ENCODE measurements at regions not wholly inside any gene's neighbourhood (a gene's known extent, or its start where the extent isn't known, plus 50 kb on each side); places are given as distances from the start of the nearest gene placed in this dataset.

DNA sequence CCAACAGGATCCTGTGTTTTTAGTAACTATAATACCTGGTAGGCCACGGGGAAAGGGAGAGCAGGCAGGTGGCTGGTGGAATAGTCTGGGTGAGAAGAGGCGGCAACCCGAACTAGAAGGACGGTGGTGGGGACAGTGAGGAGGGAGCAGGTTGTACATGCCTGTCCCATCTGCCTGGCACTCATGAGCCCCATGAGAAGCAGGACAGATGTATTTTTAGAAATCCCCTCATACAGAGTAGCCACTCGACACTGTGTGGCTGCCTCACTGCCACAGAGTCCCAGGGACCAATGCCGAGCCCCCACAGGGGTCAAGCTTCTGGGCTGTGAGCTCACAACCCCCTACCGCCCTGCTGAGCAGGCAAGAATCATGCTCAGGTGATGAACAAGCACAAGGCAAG is 136.6 kb downstream of the SEC61B start:
- Histone ChIP-seq H3K9me3 (replicated peaks; ENCODE audit: control insufficient read depth, insufficient read depth, low read depth, low read length) (no peaks in the 10 kb centered on the region), H3K27me3 (ENCODE audit: control insufficient read depth in 2 of 2, insufficient read depth in 2 of 2, low read length in 2 of 2) (peaks cover 3 to 35% of the 10 kb centered on the region in 2 experiments; a peak in 4 of 5 replicates), H2AFZ (ENCODE audit: low read depth, low read length) (no peak overlapping the region), H3K9me1 (ENCODE audit: control insufficient read depth, insufficient read depth, low read length) (no peaks in the 10 kb centered on the region), H3K27ac (ENCODE audit: extremely low read depth, low read depth, low read length) (no peak overlapping the region), H3K36me3 (ENCODE audit: control insufficient read depth, insufficient read depth, low read length) (no peaks in the 10 kb centered on the region), H3K4me2 (ENCODE audit: insufficient read depth, low read length) (no peak overlapping the region), H3K9ac (ENCODE audit: insufficient read depth in 1 of 2, low read depth in 2 of 2, low read length in 2 of 2) (no peak overlapping the region), H3K4me1 (replicated peaks in 1 of 2; ENCODE audit: control insufficient read depth in 2 of 2, insufficient read depth in 2 of 2, low read length in 2 of 2) (no peaks in the 10 kb centered on the region), H4K20me1 (replicated peaks; ENCODE audit: control insufficient read depth, insufficient read depth, low read length) (no peaks in the 10 kb centered on the region), H3K4me3 (no peak overlapping the region), H3K79me2 (ENCODE audit: control insufficient read depth, insufficient read depth, low read length) (no peaks in the 10 kb centered on the region)
- in situ Hi-C loops (cut with MboI) (no loop called here), intact Hi-C loops (cut with micrococcal nuclease) (no loop called here)
- DNase-seq (ENCODE audit: extremely low read depth in 1 of 4, low spot score in 3 of 4) = no peak
- FAIRE-seq = no peak
- ChIA-PET CTCF (ENCODE audit: low intra/inter-chr PET ratio) (no interaction called here), POLR2A (no interaction called here)
- 8% methylated on average over 6 of the region's 7 CpGs for WGBS (ENCODE audit: insufficient coverage, low coverage, missing lambda C conversion rate)
- no TSS peak for BruUV-seq (replicated peaks)
- no peak for ATAC-seq
- no peak for TF ChIP-seq RBM15 (IDR thresholded peaks at IDR 0.05; ENCODE audit: insufficient read depth, low read length)
- TF ChIP-seq ZNF717 (CRISPR knock-in tag; IDR thresholded peaks at IDR 0.05) = no peak
- no peak for TF ChIP-seq ZNF184 (CRISPR knock-in tag; IDR thresholded peaks at IDR 0.05)
- no peak for TF ChIP-seq ZNF212 (CRISPR knock-in tag; IDR thresholded peaks at IDR 0.05)
- TF ChIP-seq, protein P1, sequence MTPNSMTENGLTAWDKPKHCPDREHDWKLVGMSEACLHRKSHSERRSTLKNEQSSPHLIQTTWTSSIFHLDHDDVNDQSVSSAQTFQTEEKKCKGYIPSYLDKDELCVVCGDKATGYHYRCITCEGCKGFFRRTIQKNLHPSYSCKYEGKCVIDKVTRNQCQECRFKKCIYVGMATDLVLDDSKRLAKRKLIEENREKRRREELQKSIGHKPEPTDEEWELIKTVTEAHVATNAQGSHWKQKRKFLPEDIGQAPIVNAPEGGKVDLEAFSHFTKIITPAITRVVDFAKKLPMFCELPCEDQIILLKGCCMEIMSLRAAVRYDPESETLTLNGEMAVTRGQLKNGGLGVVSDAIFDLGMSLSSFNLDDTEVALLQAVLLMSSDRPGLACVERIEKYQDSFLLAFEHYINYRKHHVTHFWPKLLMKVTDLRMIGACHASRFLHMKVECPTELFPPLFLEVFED (CRISPR knock-in tag; conservative IDR thresholded peaks at IDR 0.05) = no peak
- TF ChIP-seq, protein P2, sequence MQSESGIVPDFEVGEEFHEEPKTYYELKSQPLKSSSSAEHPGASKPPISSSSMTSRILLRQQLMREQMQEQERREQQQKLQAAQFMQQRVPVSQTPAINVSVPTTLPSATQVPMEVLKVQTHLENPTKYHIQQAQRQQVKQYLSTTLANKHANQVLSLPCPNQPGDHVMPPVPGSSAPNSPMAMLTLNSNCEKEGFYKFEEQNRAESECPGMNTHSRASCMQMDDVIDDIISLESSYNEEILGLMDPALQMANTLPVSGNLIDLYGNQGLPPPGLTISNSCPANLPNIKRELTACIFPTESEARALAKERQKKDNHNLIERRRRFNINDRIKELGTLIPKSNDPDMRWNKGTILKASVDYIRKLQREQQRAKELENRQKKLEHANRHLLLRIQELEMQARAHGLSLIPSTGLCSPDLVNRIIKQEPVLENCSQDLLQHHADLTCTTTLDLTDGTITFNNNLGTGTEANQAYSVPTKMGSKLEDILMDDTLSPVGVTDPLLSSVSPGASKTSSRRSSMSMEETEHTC (IDR thresholded peaks at IDR 0.05) = no peak
- TF ChIP-seq, protein P3, sequence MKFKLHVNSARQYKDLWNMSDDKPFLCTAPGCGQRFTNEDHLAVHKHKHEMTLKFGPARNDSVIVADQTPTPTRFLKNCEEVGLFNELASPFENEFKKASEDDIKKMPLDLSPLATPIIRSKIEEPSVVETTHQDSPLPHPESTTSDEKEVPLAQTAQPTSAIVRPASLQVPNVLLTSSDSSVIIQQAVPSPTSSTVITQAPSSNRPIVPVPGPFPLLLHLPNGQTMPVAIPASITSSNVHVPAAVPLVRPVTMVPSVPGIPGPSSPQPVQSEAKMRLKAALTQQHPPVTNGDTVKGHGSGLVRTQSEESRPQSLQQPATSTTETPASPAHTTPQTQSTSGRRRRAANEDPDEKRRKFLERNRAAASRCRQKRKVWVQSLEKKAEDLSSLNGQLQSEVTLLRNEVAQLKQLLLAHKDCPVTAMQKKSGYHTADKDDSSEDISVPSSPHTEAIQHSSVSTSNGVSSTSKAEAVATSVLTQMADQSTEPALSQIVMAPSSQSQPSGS (CRISPR knock-in tag; IDR thresholded peaks at IDR 0.05) = no peak
- TF ChIP-seq ZNF764 (CRISPR knock-in tag; IDR thresholded peaks at IDR 0.05; ENCODE audit: low read depth) = no peak
- TF ChIP-seq ETV6 (IDR thresholded peaks at IDR 0.05; ENCODE audit: borderline replicate concordance in 1 of 2, low read depth in 2 of 2, low read length in 1 of 2) = no peak
- no peak for TF ChIP-seq ETV6 (CRISPR knock-in tag; IDR thresholded peaks at IDR 0.05; ENCODE audit: borderline replicate concordance)
- no peak for TF ChIP-seq POLR2AphosphoS2 (IDR thresholded peaks at IDR 0.05; ENCODE audit: low read length)
- no peak for TF ChIP-seq NFYB (IDR thresholded peaks at IDR 0.05; ENCODE audit: extremely low read depth, insufficient read length)
- TF ChIP-seq, protein P4, sequence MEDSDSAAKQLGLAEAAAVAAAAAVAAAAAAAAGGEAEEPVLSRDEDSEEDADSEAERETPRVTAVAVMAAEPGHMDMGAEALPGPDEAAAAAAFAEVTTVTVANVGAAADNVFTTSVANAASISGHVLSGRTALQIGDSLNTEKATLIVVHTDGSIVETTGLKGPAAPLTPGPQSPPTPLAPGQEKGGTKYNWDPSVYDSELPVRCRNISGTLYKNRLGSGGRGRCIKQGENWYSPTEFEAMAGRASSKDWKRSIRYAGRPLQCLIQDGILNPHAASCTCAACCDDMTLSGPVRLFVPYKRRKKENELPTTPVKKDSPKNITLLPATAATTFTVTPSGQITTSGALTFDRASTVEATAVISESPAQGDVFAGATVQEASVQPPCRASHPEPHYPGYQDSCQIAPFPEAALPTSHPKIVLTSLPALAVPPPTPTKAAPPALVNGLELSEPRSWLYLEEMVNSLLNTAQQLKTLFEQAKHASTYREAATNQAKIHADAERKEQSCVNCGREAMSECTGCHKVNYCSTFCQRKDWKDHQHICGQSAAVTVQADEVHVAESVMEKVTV (CRISPR knock-in tag; IDR thresholded peaks at IDR 0.05) = no peak
- TF ChIP-seq CBFA2T2 (conservative IDR thresholded peaks at IDR 0.05) = no peak
- TF ChIP-seq, protein P5, sequence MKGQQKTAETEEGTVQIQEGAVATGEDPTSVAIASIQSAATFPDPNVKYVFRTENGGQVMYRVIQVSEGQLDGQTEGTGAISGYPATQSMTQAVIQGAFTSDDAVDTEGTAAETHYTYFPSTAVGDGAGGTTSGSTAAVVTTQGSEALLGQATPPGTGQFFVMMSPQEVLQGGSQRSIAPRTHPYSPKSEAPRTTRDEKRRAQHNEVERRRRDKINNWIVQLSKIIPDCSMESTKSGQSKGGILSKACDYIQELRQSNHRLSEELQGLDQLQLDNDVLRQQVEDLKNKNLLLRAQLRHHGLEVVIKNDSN (CRISPR knock-in tag; IDR thresholded peaks at IDR 0.05) = no peak
- no peak for TF ChIP-seq SMAD2 (IDR thresholded peaks at IDR 0.05; ENCODE audit: low read depth, low read length)
